AG09309 (cell line): ENCODE measurements at regions not wholly inside any gene's neighbourhood (a gene's known extent, or its start where the extent isn't known, plus 50 kb on each side); places are given as distances from the start of the nearest gene placed in this dataset.
A peak's percentile ranks its signal among the peaks of the same experiment; 100 is the strongest.
"Not testable (repeated sequence)": the region's sequence is repeated elsewhere in the genome, so short reads cannot be mapped to it uniquely, and the experiment has no call there.

Experiments used
- DNase-seq: peaks from one replicate; pipeline ENCODE4 v3.0.0-alpha.2; 2010; ENCODE audit warnings: low read depth
- H3K4me3 ChIP-seq: 2 replicates; pipeline ENCODE4 v1.5.1; 2011; ENCODE audit warnings: mild to moderate bottlenecking, low read depth, low read length, moderate library complexity; ENCODE audit not compliant: control insufficient read depth
- CTCF ChIP-seq: IDR thresholded peaks from 2 replicates; pipeline ENCODE4 v1.5.1; 2011; ENCODE audit warnings: mild to moderate bottlenecking, low read depth, low read length, inconsistent platforms; ENCODE audit not compliant: insufficient read depth, control insufficient read depth; ENCODE audit errors: missing control alignments

GRCh38 chr7:89605362-89605761 is 548.9 kb upstream of the STEAP1 start:
- no peak overlapping the region for H3K4me3 ChIP-seq
- no peak for DNase-seq
- TF ChIP-seq CTCF = no peak

GRCh38 chr7:89606511-89606910 is 547.8 kb upstream of the STEAP1 start:
- TF ChIP-seq CTCF = no peak
- DNase-seq = no peak
- no peak overlapping the region for H3K4me3 ChIP-seq

GRCh38 chr7:89607792-89608191 is 546.5 kb upstream of the STEAP1 start:
- DNase-seq = no peak
- H3K4me3 ChIP-seq = no peak overlapping the region
- TF ChIP-seq CTCF = no peak

GRCh38 chr7:89616829-89617228 is 537.4 kb upstream of the STEAP1 start:
- DNase-seq = not testable (repeated sequence)

GRCh38 chr7:89618274-89618673 is 536.0 kb upstream of the STEAP1 start:
- DNase-seq = no peak
- H3K4me3 ChIP-seq = no peak overlapping the region
- no peak for TF ChIP-seq CTCF

More at GRCh38 chr7:89616829-89617228, 537.4 kb upstream of the STEAP1 start:
- H3K4me3 ChIP-seq = not testable (repeated sequence)

- TF ChIP-seq CTCF = no peak
- H3K4me3 ChIP-seq = no peak overlapping the region
- no peak for DNase-seq
Observed at GRCh38 chr7:89621925-89622641, 532.2 kb upstream of the STEAP1 start.

- no peak overlapping the region for H3K4me3 ChIP-seq
- DNase-seq = peak; percentile 8
- TF ChIP-seq CTCF = peak; percentile 61
Observed at GRCh38 chr7:89623018-89623672, 531.1 kb upstream of the STEAP1 start.

- not testable (repeated sequence) for H3K4me3 ChIP-seq, DNase-seq
Observed at GRCh38 chr7:89624155-89624554, 530.1 kb upstream of the STEAP1 start.
